LNCaP clone FGC (cell line): ENCODE measurements at regions not wholly inside any gene's neighbourhood (a gene's known extent, or its start where the extent isn't known, plus 50 kb on each side); places are given as distances from the start of the nearest gene placed in this dataset.

Experiments
- DNase-seq: peaks from one replicate; pipeline ENCODE4 v3.0.0-alpha.2; 2011; ENCODE audit warnings: low read depth
- H3K4me3 ChIP-seq: 2 replicates; pipeline ENCODE4 v1.5.1; 2011; ENCODE audit warnings: mild to moderate bottlenecking, low read depth, low read length, control low read depth
- CTCF ChIP-seq: IDR thresholded peaks from 2 replicates; pipeline ENCODE4 v1.5.1; 2012; ENCODE audit warnings: mild to moderate bottlenecking; ENCODE audit not compliant: control insufficient read depth, insufficient read depth; ENCODE audit errors: extremely low read depth

DNA sequence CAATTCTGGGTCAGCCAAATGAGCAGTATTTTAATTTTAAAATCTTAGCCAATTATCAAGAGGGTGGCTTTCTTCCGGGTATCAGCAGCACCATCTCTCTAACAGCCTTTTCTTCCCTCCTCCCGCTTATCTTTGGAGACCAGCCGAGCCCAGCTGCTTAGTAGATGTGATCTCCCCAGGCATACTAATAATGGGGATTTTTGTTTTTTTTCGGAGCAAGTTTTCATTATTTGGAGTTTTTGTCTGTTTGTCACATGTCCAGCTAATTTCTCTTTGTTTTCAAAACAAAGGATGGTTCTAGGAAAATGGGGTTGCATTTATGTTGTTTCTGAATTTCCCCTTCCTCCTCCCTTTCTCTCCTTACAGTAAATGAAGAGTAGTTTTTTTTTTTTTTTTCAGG lies 170.5 kb upstream of the MPHOSPH6 start:
- H3K4me3 ChIP-seq: no peak overlapping the region
- no peak for DNase-seq
- TF ChIP-seq CTCF: no peak

DNA sequence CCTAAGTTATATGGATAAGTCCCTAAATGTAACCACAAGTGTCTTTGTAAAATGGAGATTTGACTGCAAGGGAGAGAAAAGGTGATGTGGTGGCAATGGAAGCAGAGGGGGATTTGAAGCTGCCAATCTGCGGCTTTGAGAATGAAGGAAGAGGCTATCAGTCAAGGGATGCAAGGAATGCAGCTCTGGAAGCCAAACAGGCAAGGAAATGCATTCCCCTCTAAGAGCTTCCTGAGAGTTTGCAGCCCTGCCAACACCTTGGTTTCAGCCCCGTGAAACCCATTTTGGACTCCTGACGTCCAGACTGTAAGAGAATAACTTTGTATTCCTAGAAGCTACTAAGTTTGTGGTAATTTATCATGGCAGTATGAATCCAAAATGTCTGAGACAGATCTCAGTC lies 167.3 kb upstream of the MPHOSPH6 start:
- H3K4me3 ChIP-seq: no peak overlapping the region
- DNase-seq: no peak
- no peak for TF ChIP-seq CTCF

GRCh38 chr16:82331974-82332750 lies 162.1 kb upstream of the MPHOSPH6 start:
- H3K4me3 ChIP-seq: no peak overlapping the region
- peak; percentile 27 for DNase-seq
- no peak for TF ChIP-seq CTCF

GRCh38 chr16:82331397-82331796 lies 161.4 kb upstream of the MPHOSPH6 start:
- DNase-seq: no peak
- TF ChIP-seq CTCF: no peak
- no peak overlapping the region for H3K4me3 ChIP-seq

- H3K4me3 ChIP-seq: 0 out of 2 replicates have a peak overlapping the region, but pooled peaks have one; percentile 6
- TF ChIP-seq CTCF: no peak
- peak; percentile 89 for DNase-seq
Measured at GRCh38 chr16:82329504-82330192, 159.6 kb upstream of the MPHOSPH6 start.

DNA sequence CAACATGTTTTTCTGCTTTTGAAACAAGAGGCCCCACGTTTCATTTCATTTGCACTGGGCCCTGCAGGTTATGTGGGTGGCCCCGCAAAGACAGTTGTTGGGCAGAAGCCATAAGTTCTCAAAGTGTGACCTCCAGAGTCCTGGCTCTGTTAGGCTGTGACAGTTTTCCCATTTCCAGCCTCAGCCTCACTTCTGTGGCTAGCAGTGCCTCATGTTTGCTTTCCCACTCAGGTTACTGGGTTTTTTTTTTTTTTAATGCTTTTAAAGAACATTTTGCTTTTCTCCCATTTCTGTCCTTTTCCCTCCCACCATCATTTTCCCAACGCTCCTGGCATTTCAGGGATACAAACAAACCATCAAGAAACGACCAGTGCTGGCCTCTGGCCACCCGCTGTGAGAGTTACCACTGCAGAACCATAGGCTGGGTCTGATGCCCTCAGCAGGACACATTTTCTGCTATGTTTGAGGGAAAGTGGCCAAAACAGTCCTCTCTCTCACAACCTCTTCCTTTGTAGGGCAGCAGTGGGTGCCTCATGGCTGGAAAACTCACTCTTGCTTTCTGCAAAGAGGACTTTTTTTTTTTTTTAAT lies 159.0 kb upstream of the MPHOSPH6 start:
- no peak overlapping the region for H3K4me3 ChIP-seq
- no peak for DNase-seq
- no peak for TF ChIP-seq CTCF
